Stimulated activated CD8-positive, alpha-beta memory T cell treated with anti-CD3 and anti-CD28 coated beads, Interleukin-7, amount 100 ng/mL, for 24 hours (primary cell): ENCODE measurements at regions not wholly inside any gene's neighbourhood (a gene's known extent, or its start where the extent isn't known, plus 50 kb on each side); places are given as distances from the start of the nearest gene placed in this dataset.

ENCODE experiments used
- DNase-seq: peaks from one replicate; pipeline ENCODE4 v3.0.0-alpha.2; 2020; ENCODE audit warnings: low read depth

- DNase-seq, result no peak
Observed at GRCh38 chr5:2439608-2440007, 311.9 kb downstream of the IRX2 start.

DNA sequence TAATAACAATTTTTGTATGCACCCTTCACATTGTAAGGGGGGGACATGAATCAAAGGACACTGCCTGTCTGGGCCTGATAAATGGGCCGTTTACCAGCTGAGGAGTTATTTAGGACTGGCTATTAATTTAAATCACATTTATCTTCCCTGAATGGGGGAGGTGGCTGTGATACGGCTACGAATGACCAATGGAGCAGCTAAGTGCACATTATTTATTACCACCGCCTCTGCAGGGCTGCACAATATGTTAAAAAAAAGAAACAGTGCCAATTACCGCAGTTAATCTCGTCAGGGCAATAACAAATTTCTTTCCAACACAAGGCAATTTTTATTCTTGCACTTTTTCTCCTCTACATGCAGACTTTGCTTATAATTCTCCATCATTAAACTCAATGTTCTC is 318.4 kb downstream of the IRX2 start:
- DNase-seq, result no peak

- DNase-seq, result no peak
Observed at GRCh38 chr5:2432076-2432920, 319.2 kb downstream of the IRX2 start.

DNA sequence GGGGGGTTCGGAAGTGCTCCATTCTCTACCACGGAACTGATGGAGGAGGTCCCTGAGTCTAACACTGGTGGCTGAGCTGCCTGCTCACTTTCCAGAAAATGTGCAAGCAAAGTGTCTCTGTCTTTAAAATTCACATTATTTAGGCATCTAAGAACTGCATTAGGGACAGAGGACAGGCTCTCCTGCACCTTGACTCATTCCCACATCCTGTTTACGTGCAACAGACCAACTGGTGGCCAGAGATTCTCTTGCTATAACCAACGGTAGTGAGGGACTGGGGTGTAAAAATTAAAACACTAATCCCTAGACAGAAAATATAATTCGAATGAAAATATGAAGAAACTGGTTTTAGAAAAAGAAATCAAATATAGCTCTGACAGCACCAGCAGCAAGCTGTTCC is 320.9 kb downstream of the IRX2 start:
- no peak for DNase-seq

DNA sequence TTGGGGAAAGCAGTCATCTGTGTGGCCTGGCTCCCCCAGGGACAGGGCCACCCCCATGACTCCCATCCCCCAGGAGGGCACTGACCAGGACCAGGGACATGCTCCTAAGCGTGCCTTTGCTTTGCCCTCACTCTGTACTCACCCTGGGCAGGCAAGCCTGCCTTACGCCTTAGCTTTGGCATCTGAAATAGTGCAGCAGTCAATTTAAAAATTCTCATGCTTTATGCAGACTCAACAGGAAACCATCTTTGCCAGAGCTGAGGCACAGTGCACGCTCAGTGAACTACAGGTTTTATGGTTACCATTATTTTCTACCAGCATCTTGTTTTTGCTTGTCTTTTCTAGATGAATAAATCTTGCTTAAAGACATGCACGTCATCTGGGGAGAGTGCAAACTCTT is 323.5 kb downstream of the IRX2 start:
- no peak for DNase-seq

GRCh38 chr5:2423634-2424033 is 327.8 kb downstream of the IRX2 start:
- no peak for DNase-seq

DNA sequence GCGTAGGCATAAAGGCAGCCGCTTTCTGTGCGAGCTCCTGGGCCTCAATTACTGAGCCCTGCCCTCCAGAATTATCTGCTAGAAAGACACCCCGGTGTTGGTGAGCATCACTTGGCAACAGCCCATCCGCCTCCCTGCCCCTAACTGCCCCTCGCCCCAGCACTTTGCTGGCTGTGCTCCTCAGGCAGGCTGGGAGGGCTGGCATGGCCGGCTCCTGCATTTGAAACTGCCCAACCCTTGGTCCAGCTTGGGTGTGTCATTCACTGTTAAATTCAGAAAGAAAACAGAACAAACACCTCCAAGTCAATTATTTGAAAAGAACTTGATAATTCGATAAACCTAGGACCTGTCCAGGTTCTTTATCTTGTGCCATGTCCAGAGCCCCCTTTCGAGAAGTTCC is 334.2 kb downstream of the IRX2 start:
- no peak for DNase-seq

GRCh38 chr5:2415678-2416077 is 335.8 kb downstream of the IRX2 start:
- DNase-seq, result no peak

DNA sequence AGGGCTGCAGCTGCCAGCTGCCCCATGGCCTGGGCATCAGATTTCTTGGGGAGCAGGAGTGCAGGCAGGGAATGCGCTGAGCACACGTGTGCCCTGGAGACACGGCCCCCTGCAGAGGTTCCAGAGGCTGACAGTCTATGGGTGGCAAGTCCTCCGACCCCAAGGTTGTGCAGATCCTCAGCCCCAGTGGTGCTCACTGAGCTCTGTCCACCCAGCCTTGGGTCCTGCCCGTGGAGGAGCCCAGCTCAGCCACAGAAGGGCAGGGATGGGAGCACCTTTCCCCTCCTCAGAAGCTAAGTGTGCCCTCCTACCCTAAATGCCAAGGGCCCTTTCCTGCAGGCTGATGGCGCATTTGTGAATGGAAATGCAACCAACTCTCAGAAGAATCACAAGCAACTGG is 341.0 kb downstream of the IRX2 start:
- DNase-seq, result no peak

GRCh38 chr5:2403296-2403695 is 348.2 kb downstream of the IRX2 start:
- DNase-seq, result no peak

DNA sequence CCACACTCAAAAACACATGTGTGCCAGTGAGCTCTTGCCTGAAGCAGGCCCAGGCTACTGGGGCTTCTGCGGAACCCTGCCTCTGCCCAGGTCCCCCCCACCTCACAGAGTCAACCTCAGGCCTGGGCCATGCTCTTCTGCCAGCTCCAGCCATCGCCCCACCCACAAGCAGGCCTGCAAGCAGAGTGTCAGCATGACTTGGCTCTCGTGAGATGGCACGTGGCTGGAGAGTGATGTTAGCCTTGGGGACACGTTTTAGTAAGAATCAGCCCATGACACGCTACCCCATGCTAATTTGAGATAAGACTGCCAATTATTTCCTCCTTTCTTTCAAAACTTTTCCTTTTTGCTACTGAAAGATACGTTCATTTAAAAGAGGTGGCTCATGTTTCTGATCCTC is 351.7 kb downstream of the IRX2 start:
- no peak for DNase-seq

GRCh38 chr5:2399096-2399495 is 352.4 kb downstream of the IRX2 start:
- DNase-seq, result no peak

- DNase-seq, result no peak
Observed at GRCh38 chr5:2393556-2393955, 357.9 kb downstream of the IRX2 start.

- no peak for DNase-seq
Observed at GRCh38 chr5:2391566-2391965, 359.9 kb downstream of the IRX2 start.

- DNase-seq, result no peak
Observed at GRCh38 chr5:2391021-2391420, 360.5 kb downstream of the IRX2 start.

GRCh38 chr5:2388571-2388970 is 362.9 kb downstream of the IRX2 start:
- no peak for DNase-seq

GRCh38 chr5:2387634-2388325 is 363.7 kb downstream of the IRX2 start:
- DNase-seq, result no peak

- no peak for DNase-seq
Observed at GRCh38 chr5:2387250-2387633, 364.2 kb downstream of the IRX2 start.

DNA sequence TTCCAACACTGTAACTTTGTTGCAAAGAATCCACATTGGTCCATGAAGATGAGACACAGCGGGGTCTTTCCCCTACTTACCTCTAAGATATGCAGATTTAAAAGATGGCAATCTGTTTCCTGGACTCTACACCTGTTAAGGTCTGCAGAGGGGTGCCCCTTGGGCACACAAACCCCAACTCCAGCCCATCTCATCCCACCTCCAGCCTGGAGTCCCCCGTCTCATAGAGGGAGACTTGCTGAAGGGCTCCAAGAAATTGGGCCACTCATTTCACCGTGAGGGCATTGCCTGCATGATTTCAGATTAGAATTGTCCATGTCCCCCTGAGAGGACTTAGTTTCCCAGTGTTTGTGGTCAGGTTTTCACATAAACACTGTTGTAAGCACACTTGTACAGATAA is 365.7 kb downstream of the IRX2 start:
- no peak for DNase-seq

- DNase-seq, result no peak
Observed at GRCh38 chr5:2383698-2384065, 367.8 kb downstream of the IRX2 start.

DNA sequence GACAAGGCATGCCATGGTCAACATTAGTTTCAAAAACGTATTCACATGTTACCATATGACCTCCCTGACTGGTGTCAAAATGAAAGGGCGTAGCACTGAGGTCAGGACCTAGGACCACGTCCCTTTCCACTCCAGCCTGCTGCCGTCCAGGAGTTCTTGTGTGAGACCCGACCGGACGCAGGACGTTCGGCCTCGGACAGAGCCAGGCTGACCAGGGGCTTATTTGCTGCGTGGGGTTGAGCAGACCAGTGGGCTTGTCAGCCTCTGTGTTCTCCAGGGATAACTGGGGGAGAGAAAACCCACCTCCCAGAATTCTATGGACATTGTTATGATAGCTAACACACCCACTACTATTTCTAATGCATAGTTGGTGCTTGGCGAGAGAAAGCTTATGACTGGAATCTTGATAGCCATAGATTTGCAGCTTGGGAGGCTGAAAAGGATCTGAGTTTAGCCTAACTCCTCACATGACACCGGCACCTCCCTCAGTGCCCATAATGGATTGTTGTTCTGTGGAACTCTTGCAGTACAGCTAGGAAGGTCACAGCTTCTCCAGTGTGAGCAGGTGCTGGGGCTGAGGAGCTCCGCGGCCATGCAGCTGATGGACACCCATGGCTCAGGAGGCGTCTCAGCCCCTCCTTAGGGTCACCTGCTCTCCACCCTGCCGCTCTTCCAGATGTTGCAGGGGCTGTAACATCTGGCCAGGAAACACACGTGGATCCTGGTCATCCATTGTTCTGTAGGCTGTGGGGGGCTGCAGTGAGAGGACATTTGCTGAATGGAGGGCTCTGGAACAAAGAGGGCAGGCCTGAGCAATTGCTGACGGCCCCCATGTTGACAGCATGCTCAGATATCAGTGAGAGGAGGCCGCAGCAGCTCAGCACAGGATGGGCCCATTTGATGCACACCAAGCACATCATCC is 368.4 kb downstream of the IRX2 start:
- no peak for DNase-seq

- no peak for DNase-seq
Observed at GRCh38 chr5:2381861-2382260, 369.6 kb downstream of the IRX2 start.

DNA sequence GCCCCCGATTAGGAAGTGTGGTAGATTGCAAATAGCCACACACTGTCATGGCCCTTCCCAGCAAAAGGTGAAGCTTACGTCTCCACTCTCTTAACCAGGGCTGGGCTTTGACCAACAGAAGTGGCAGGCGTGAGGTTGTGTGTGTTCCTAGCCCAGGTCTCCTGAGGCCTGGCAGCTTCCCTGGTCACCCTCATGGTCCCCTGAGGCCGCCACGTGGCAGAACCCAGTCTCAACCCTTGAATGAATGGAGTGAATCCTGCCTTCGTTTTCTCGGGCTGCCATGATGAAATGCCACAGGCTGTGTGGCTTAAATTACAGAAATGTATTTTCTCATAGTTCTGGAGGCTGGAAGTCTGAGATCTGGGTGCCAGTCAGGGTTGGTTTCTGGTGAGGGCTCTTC is 370.4 kb downstream of the IRX2 start:
- DNase-seq, result no peak
